ENCODE measurements at regions not wholly inside any gene's neighbourhood (a gene's known extent, or its start where the extent isn't known, plus 50 kb on each side); places are given as distances from the start of the nearest gene placed in this dataset.
"Not testable (repeated sequence)": the region's sequence is repeated elsewhere in the genome, so short reads cannot be mapped to it uniquely, and the experiment has no call there.

DNA sequence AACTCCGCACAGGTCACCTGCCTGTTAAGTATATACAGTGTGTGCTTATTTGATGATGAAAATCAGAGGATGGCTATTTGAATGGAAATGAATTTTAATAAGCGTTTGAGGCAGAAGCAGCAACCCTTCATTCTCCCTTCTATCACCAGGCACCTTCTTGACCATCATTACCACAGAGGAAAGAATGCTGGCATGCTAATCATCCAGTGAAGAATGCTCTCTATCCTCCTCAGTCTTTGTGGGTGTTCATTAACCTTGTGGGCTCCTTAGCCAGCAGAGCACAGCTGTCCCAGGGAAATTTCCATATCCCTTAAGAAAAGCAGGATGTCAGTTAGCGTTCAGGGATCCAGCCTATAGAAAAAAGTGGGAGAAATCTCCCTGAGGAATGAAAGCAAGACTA is 428.0 kb upstream of the CAMK1G start:
- no peak for DNase-seq

DNA sequence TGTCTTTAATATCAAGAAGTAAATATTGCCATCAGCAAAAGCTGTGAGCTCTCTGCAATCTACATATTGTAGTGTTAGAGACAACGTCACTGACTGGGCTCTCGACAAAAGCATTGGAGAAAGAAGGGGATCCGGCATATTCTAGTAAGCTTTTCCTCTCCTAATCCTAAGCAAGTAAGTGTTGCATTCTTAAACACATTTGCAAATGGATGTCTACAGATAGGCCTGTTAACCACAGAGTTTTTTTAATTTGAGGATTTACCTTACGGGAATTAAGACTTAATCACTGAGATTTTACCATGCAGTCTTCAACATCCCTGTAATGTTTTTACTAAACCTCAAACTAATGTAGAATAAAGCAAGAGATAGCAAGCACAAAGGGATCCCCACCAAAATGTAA is 426.5 kb upstream of the CAMK1G start:
- no peak for DNase-seq

DNA sequence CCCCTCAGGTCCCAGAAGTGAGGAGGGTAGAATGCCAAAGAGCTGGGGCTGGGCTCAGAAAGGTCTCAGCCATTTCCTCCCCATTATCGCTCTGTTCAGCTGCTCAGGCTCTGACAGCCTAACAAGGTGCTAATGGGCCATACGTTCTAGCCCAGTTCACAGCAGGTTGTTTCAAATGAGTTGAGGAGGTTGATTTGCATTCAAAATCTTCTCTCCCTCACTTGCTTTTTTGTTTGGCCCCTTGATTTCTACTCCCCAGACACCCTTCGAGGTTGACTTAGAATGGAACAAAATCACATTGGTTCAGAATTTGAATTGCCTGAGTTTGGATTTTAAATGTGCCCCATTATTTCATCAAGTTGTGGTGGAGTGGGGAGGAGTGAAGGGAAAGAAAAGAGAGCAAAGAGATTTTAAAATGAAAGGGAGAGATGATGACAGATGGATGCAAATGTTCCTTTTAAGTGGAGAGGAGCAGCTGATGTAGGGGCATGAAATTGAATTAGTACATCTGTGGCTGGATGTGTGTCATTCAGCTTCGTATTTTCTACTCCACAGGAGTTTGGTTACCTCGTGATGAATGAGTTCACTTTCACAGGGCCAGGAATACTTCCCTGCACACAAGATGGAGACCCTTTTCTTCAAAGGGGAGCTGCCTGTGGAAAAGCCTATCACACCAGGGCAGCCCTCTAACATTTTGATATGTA is 425.8 kb upstream of the CAMK1G start:
- DNase-seq: no peak

DNA sequence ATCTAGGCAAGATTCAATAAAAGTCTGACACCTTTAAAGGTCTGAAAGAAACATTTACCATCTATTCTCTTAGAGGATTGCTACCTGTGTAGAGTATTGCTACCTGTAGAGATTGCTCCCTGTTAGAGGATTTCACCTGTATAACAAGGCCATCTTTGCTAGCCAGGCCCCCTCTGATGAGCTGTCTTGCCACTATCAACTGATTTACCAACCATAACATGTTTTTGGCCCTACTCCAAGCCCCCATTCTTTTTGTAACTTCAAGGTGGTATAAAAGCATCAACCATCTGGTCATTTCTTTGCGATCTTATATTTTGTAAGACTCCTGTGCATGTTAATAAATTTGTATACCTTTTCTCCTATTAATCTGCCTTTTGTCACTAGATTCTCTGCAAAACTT is 424.7 kb upstream of the CAMK1G start:
- DNase-seq: no peak

DNA sequence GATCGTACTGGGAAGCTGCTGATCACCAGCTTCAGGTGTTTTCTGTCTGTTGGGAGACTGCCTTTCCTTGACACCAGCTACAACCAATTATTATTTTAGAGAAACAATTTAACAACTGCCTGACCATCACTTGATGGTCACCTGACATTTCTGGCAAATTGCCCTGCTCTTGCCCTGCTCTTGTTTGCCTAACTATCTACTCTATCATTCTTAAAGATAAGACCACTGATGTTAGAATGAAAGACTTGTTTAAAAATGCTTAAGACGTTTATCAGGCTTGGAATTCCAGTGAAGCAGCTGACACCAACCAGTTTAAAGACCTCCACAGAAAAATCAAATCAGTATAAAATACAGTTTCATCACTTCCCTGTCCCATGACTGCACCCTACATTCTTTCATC is 423.3 kb upstream of the CAMK1G start:
- DNase-seq: no peak

DNA sequence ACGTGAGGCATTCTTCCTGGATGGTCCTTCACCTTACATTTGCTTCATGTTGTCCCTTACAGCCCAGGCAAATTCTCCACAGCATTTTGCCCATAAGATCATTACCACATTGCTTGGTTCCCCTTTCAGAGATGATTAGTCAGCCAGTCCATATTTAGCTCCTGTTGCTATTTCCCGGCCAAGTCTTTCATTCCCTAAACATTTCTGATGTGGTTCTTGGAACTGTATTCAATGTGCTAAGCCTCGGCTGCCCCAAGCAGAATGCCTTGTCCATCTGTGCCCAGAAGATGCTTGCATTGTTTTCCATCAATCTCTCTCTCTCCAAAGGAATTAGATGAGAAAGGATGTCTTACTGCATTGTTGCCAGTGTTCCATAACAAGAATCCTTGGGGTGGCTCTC is 420.9 kb upstream of the CAMK1G start:
- no peak for DNase-seq

DNA sequence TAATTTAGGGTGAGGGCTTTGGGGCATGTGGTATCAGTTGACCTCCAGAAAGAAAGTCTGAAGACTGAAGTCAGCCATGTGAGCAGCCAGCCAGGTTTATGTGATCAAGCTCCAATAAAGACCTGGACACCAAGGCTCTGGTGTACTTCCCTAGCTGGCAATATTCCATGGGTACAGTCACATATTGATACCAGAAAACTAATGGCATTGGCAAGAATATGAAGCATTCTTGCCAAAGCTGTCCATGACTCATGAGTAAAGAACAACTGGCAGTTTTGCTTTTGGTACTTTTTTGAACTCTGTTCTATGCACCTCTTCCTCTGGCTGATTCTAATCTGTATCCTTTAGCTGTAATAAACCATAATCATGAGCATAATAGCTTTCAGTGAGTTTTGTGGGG is 415.3 kb upstream of the CAMK1G start:
- no peak for DNase-seq

DNA sequence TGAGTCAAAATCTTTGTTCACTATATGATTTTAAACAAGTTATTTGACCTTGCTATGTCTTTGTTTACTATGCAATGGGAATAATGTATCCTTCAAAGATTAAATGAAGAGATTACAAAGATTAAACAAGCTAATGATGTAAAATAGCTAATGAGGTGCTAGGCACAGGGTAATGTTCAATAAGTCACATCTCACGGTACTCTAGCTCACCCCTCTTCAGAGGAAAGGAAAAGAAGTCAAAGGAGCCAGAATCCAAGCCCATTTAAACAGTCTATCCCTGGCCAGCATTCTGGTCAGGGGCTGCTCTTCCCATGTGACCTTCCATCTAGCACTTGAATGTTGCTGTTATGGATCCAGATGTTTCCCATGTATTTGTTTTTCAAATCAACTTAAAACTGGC is 412.4 kb upstream of the CAMK1G start:
- DNase-seq: no peak

DNA sequence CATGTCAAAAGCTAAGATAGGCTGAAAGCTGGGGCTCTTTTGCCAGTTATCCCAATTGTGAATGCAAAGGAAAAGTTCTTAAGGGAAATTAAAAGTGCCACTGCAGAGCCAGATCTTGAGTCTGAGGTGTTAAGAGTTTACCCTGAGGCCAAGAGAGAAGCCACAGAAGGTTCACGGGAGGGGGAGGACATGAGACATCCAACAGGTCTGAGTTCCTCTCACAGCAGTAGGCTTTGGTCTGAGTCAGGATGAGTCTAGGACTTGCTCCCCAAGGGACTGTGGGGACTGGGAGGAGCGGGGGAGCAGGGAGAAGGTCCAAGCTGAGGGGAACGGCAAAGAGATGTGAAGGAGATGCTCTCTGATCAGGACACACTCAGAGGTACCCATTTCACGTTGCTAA is 411.2 kb upstream of the CAMK1G start:
- no peak for DNase-seq

DNA sequence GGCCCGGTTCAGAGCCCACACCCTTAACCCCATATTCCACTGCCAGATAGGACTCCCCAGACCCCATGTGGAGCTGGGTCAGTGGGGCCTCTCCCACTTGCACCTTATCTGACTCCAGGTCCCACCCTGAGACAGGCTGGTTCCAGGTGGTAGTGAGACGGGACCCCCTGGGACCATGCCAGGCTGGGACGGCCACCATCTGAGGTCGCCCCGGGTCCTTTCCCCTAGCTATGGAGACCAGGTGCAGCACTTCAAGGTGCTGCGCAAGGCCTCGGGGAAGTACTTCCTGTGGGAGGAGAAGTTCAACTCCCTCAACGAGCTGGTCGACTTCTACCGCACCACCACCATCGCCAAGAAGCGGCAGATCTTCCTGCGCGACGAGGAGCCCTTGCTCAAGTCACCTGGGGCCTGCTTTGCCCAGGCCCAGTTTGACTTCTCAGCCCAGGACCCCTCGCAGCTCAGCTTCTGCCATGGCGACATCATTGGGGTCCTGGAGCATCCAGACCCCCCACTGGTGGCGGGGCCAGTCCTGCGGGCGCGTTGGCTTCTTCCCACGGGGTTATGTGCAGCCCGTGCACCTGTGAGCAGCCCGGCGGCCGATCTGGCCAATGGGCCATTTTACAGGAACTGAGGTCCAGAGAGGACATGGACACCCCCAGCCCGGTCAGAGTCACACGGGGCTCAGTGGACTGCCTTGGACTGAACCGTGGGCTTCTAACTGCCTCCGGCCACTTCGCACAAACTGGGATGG is 410.5 kb upstream of the CAMK1G start:
- not testable (repeated sequence) for DNase-seq

DNA sequence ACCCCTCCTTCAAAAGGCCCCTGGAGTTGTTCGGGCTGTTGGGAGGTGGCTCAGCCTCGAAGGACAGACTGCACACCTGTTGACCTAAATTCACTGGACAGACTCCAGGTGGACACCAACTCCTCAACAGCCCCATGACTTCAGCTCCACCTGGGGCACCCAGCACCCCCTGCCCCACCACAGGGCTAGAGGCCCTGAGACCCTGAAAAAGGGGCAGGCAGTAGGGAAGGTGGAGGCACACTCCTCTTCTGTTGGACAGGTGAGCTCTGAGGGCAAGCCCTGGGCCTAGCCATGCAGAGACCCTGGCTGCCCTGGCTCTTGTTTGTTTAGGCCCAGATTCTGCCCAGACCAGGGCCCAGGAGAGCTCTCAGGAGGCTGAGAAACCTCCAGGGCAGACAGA is 409.7 kb upstream of the CAMK1G start:
- not testable (repeated sequence) for DNase-seq

DNA sequence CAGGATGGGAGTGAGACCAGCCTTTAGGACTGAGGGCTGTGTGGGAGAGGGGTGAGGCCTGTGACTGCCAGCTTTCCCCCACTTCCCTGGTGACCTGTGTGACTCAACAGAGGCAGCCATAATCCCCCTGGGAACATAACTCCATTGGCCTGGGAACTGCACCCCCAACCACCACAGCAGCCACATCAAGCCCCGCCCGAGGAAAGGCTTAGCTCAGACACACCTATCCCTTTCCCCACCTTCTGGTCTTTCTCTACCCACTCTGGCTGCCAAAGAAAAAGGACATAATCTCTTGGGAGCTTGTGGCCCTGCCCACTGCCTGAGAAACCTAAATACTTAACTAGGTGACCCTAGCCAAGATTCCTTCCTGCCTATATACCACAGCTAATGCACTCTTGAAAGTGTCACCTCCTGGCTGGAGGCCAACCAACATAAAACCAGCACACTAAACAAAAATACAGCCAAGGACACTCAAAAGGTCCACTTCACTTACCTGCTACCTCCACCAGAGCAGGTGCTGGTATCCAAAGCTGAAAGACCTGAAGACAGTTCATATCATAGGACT is 406.6 kb upstream of the CAMK1G start:
- DNase-seq: no peak

DNA sequence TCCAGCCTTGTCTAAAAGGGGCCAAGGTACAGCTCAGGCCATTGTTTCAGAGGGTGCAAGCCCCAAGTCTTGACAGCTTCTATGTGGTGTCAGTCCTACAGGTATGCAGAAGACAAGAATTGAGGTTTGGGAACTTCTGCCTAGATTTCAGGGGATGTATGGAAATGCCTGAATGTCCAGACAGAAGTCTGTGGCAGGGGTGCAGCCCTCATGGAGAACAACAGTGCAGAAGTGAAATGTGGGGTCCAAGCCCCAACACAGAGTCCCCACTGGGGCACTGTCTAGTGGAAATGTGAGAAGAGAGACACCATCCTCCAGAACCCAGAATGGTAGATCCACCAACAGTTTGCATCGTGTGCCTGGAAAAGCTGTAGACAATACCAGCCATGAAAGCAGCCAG is 400.3 kb upstream of the CAMK1G start:
- DNase-seq: no peak

DNA sequence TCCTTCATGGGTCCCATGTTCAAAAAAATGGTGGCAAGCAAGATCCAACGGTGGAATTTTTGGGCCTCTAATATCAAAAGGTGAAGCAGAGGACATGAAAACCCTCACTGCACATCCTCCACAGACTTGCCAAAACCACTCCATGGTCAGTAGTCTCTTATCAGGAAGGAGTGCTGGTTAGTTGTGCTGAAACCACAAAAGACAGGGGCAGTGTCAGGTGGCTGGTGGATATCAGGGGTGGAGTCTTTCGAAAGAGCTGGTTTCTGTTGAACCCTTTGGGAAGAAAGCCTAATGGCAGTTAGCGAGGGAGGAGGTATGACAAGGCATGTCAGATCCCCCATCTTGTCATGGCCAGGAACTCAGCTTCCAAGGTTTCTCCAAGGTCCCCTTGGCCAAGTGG is 395.9 kb upstream of the CAMK1G start:
- DNase-seq: no peak

DNA sequence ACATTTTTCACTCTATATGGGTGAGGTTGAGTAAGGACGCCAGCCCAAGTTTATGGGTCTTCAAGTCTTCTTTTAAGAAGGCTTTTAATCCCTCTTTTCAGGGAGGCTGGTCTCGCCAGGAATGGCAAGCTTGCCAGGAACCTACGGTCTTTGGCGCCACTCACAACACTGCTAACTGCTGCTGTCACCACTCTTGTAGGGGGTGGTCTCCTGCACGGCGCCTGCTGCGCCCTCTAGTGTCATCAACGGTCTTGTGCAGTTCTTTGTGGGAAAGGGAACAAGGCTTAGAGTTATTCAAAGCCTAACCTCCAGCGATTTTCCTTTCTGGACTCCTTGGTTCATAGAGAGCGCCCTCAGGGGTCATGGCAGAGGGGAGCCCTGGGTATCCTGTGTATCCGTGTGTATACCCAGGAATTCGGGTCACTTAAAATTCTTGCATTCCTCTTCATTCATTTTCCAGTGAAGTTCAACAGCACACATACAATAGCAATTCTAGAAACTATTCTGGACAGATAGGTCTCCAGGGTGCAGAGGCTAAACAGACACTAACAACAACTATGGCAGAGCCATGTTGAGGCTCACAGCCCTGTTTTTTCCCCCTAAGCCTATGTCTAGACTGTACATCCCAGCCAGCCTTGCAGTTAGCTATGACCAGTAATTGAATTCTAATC is 392.8 kb upstream of the CAMK1G start:
- no peak for DNase-seq

DNA sequence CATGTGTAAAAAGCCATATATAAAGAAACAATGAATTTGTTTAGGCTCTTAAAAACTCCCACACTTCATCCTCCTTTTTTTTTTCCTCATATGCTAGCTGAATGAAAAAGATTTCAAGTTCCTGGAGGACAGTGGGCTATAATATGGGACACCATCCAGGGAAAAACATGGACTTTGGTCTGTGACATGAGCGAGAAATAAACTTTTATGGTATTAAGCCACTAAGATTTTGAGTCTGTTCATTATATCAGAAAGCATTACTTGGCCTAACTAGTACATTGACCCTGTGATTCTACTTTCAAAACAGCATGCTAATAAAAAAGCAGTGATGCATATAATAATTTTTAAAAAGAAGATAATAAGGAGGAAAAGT is 392.3 kb upstream of the CAMK1G start:
- DNase-seq: no peak

DNA sequence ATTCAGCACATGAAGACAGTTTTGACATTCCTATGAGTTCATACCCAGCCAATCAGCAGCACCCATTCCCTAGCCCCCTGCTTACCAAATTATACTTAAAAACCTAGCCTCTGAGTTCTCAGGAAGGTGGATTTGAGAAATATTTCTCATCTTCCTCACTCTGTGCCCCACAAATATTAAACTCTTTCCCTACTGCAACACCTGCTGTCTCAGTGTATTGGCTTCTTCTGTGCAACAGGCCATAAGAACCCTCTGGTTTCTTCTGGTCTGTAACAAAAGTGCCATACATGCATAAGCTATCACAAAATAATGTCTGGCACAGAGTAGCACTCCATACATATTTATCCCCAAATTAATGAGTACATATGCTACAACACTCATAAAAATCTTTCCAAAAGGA is 387.4 kb upstream of the CAMK1G start:
- no peak for DNase-seq

DNA sequence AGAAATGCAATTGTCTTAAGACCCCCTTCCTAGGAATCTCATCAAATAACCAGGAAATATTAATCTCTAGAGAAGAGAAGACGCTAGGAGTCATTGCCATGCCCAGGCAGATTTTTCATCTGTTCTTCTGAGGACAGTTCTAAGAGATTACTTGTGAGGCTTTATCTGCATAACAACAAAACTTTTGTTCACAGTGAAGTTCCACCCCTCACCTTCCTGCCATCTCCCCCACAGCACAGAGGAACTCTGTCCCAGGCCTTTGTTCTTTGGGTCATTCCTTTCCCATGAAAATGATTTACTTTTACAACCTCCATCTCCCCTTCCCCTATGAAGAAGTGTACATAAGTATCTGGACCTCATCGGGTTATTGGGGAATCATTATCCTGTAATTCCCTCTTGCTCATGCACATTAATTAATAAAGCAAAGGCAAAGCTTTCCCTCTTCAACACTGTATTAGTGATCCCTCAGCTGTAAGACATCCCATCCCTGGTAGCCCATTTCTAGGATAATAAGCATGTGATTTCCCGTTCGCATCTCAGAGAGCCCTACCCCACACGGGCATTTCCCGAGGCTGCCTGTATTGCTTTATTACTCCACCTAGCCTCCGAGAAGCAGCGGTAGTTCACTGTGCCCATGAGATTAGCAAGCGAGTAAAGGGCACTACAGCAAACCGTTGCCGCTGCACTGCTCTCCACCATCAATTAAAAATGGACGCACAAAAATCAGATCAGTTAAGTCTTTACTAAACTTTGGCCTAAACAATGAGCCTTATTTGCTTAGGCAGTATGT is 384.4 kb upstream of the CAMK1G start:
- DNase-seq: no peak

DNA sequence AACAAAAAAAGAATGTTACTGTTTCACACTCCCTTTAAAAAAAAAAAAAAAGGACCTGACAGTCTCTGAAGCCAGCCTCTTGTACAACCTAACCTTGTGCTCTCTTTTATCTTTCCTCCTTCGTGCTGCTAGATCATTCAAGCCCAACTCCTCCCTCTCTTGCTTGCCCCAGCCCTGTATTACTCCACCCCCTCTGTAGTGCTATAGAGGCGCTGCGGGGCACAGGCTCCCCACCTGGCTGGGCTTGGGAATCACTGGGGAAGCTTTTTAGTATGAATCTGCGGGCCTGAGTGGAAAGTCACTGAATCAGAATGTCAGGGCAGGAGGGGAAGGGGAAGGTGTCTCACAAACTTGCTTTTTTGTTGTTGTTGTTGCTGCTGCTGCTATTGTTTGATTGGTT is 383.7 kb upstream of the CAMK1G start:
- no peak for DNase-seq

DNA sequence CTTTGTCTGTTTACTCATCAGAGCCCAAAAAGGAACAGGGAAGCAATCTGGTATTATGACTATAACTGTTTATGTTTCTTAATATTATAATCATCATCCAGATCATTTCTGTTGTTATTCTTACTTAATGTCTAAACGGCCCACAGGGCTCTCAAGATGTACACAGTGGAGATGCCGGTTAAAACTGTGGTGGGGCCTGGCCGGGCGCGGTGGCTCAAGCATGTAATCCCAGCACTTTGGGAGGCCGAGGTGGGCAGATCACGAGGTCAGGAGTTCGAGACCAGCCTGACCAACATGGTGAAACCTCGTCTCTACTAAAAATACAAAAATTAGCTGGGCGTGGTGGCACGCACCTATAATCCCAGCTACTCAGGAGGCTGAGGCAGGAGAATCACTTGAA is 381.2 kb upstream of the CAMK1G start:
- DNase-seq: not testable (repeated sequence)

DNA sequence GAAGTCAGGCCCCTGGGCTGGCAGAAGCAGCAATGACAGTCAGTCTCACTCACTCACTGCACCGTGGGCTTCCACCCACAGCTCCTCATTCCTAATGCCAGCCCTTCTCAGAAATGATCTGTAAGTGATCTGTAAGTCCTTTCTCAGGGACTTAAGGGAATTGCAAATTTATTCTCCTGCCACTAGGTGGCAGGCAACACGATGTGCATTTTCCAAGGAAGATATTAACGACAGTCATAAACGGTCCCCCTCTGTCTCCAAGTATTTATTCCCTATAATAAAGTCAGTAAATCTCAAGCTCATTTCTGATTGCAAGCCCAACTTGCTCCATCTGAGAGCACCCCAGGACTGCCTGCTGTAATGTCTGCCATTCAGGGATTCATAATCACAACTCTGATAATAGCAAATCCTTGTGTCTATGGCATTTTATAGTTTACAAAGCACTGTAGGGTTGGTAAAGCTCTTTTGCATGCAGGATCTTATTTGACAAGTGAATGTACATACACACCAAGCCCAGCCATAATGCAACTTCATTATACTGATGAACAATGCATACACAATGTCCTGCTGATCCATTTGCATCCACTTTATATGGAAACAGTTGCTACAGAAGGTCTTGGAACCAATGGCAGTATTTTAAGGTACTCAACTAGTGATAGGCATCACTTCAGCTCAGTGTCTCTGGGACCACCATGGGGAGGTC is 380.5 kb upstream of the CAMK1G start:
- DNase-seq: no peak

DNA sequence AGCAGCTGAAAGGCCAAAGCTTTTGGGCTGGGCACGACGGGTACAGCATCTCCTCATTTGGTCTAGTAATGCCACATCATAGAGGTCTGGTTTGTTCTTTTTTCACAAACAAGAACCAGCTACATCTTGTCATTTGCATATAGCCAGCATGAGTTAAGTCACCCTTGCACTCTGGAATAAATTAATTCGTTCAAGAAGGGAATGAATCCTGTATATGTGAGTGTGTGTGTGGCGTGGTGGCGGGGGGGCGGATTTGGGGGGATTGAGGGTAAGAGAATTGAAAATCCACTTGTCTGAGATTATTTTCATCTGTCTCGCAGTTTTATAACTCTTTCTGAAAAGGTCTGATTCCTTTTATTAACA is 380.0 kb upstream of the CAMK1G start:
- DNase-seq: no peak

DNA sequence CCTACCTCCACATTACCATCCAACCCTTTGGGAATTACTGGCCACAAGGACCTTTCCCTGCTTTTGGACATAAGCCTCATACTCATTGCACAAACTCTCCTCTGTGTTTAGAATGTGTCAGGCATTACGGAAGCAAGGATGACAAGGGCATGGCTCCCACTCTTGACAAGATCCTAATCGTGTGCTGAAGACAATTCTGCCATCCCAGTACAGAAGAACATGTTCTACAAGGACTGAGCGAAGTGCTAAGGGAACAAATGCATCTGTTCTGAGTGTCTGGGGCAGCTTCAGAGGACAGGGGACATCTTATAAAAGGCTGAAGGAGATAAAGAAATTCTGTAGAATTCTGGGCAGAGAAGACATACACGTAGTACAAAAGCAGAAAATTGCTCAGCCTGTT is 378.5 kb upstream of the CAMK1G start:
- no peak for DNase-seq
